K562 (cell line): ENCODE measurements at regions not wholly inside any gene's neighbourhood (a gene's known extent, or its start where the extent isn't known, plus 50 kb on each side); places are given as distances from the start of the nearest gene placed in this dataset.

Source experiments
- BACH1 ChIP-seq: fragments of 200-800 bp; sonication (Bioruptor generic); IDR thresholded peaks from 2 replicates; pipeline ENCODE4 v1.6.1; 2016; ENCODE audit warnings: missing genetic modification characterization, missing compliant biosample characterization
- BRF2 ChIP-seq: IDR thresholded peaks from 3 replicates; pipeline ENCODE4 v1.6.1; 2011; ENCODE audit warnings: borderline replicate concordance, mild to moderate bottlenecking; ENCODE audit not compliant: insufficient read length, insufficient read depth
- CBFB ChIP-seq: sonication (generic); formaldehyde crosslinking; IDR thresholded peaks from 2 replicates; pipeline ENCODE4 v1.4.0; 2020; ENCODE audit warnings: mild to moderate bottlenecking, missing genetic modification reagents
- CCNT2 ChIP-seq: IDR thresholded peaks from 2 replicates; pipeline ENCODE4 v1.6.1; 2011; ENCODE audit warnings: borderline replicate concordance, low read depth, mild to moderate bottlenecking, moderate library complexity, mixed read lengths, low read length; ENCODE audit not compliant: insufficient read length; ENCODE audit errors: extremely low read depth
- CREM ChIP-seq: IDR thresholded peaks from 2 replicates; pipeline ENCODE4 v1.6.1; 2014; ENCODE audit warnings: antibody characterized with exemption, low read depth
- CTBP1 ChIP-seq: fragments of 450-650 bp; IDR thresholded peaks from 2 replicates; pipeline ENCODE4 v1.6.1; 2016; ENCODE audit warnings: borderline replicate concordance
- GATAD2A ChIP-seq: fragments of 450-650 bp; IDR thresholded peaks from 2 replicates; pipeline ENCODE4 v1.6.1; 2017
- HLTF ChIP-seq: fragments of 450-650 bp; IDR thresholded peaks from 2 replicates; pipeline ENCODE4 v1.6.1; 2016
- JUN ChIP-seq, 2 experiments: sonication (generic) in 1 of 2; formaldehyde crosslinking in 1 of 2; IDR thresholded peaks; 2 replicates each; pipeline versions ENCODE4 v1.6.1 to v1.8.0; 2012 to 2022; ENCODE audit warnings: borderline replicate concordance in 2 of 2, mild to moderate bottlenecking in 2 of 2, improper control_type of control experiment in 1 of 2, low read depth in 1 of 2, low read length in 1 of 2, missing genetic modification reagents in 1 of 2
- JUND ChIP-seq, 2 experiments: IDR thresholded peaks; 2 replicates in 1 of 2; 3 replicates in 1 of 2; pipeline ENCODE4 v1.6.1; 2011; ENCODE audit warnings: borderline replicate concordance in 2 of 2, low read depth in 2 of 2, low read length in 2 of 2, improper control_type of control experiment in 1 of 2, missing biosample characterization in 1 of 2, missing genetic modification characterization in 1 of 2, missing genetic modification reagents in 1 of 2
- KLF6 ChIP-seq: fragments of 250-450 bp; sonication (Bioruptor Pico); IDR thresholded peaks from 2 replicates; pipeline ENCODE4 v1.4.0; 2020; ENCODE audit warnings: mild to moderate bottlenecking, moderate library complexity, borderline replicate concordance
- MAZ ChIP-seq, 2 experiments: fragments of 450-650 bp in 1 of 2; sonication (generic) in 1 of 2; formaldehyde crosslinking; IDR thresholded peaks in 1 of 2; conservative IDR thresholded peaks in 1 of 2; 2 replicates each; pipeline versions ENCODE4 v1.4.0 to v1.5.0; 2020; ENCODE audit warnings: mild to moderate bottlenecking in 1 of 2, missing genetic modification reagents in 1 of 2
- MCM7 ChIP-seq, 2 experiments: fragments of 450-650 bp; IDR thresholded peaks; 2 replicates each; pipeline ENCODE4 v1.6.1; 2016 to 2018
- NR2C2 ChIP-seq, 2 experiments: fragments of 200-800 bp in 1 of 2; sonication (Bioruptor generic) in 1 of 2; sonication (generic) in 1 of 2; formaldehyde crosslinking in 1 of 2; IDR thresholded peaks; 2 replicates each; pipeline versions ENCODE4 v1.6.1 to v1.8.0; 2016 to 2022; ENCODE audit warnings: mild to moderate bottlenecking in 1 of 2, missing compliant biosample characterization in 1 of 2, missing genetic modification characterization in 1 of 2, missing genetic modification reagents in 1 of 2
- RFX1 ChIP-seq: fragments of 450-650 bp; IDR thresholded peaks from 2 replicates; pipeline ENCODE4 v1.6.1; 2016; ENCODE audit warnings: mild to moderate bottlenecking, moderate library complexity
- RUNX1 ChIP-seq: sonication (generic); IDR thresholded peaks from 2 replicates; pipeline ENCODE4 v1.6.1; 2016; ENCODE audit warnings: antibody characterized with exemption, low read depth
- SMAD2 ChIP-seq: fragments of 150-350 bp; IDR thresholded peaks from 2 replicates; pipeline ENCODE4 v1.6.1; 2014; ENCODE audit warnings: low read depth, mild to moderate bottlenecking, low read length
- SMAD4 ChIP-seq: fragments of 250-450 bp; sonication (Bioruptor Pico); conservative IDR thresholded peaks from 2 replicates; pipeline ENCODE4 v1.8.0; 2021; ENCODE audit warnings: inconsistent platforms, mild to moderate bottlenecking, moderate library complexity
- SMARCE1 ChIP-seq: fragments of 450-650 bp; IDR thresholded peaks from 2 replicates; pipeline ENCODE4 v1.7.1; 2016; ENCODE audit warnings: mild to moderate bottlenecking
- TARDBP ChIP-seq: fragments of 450-650 bp; IDR thresholded peaks from 2 replicates; pipeline ENCODE4 v1.6.1; 2016
- TBL1XR1 ChIP-seq, 2 experiments: IDR thresholded peaks; 2 replicates each; pipeline ENCODE4 v1.6.1; 2012; ENCODE audit warnings: improper control_type of control experiment in 2 of 2, low read length in 2 of 2, mild to moderate bottlenecking in 1 of 2
- TEAD2 ChIP-seq: fragments of 450-650 bp; IDR thresholded peaks from 2 replicates; pipeline ENCODE4 v1.6.1; 2016; ENCODE audit warnings: missing genetic modification characterization, control low read depth, missing compliant biosample characterization
- VEZF1 ChIP-seq: fragments of 200-800 bp; sonication (Bioruptor generic); IDR thresholded peaks from 2 replicates; pipeline ENCODE4 v1.6.1; 2017; ENCODE audit warnings: missing genetic modification characterization, missing compliant biosample characterization
- ZNF41 ChIP-seq: fragments of 250-450 bp; sonication (Bioruptor Pico); conservative IDR thresholded peaks from 2 replicates; pipeline ENCODE4 v1.4.0; 2020; ENCODE audit warnings: mild to moderate bottlenecking
- ZNF444 ChIP-seq: fragments of 250-450 bp; sonication (Bioruptor Pico); IDR thresholded peaks from 2 replicates; pipeline ENCODE4 v1.4.0; 2020; ENCODE audit warnings: mild to moderate bottlenecking, moderate library complexity
- ZNF586 ChIP-seq: fragments of 450-650 bp; formaldehyde crosslinking; conservative IDR thresholded peaks from 2 replicates; pipeline ENCODE4 v1.4.0; 2020; ENCODE audit warnings: mild to moderate bottlenecking, moderate library complexity
- ZNF589 ChIP-seq: fragments of 200-800 bp; sonication (Bioruptor generic); IDR thresholded peaks from 2 replicates; pipeline ENCODE4 v1.6.1; 2016; ENCODE audit warnings: low read depth, missing genetic modification characterization, missing compliant biosample characterization

- TF ChIP-seq GATAD2A (no peak), ZNF41 (CRISPR knock-in tag) (0 out of 2 replicates have a peak, but pooled peaks have one; percentile 14), JUN (IDR thresholded peaks at IDR 0.05; ENCODE audit: borderline replicate concordance, low read depth, low read length) (peak; percentile 90), JUN (CRISPR knock-in tag; IDR thresholded peaks at IDR 0.05; ENCODE audit: borderline replicate concordance) (no peak), RFX1 (no peak), KLF6 (CRISPR knock-in tag) (no peak), SMARCE1 (peak; percentile 93), TARDBP (no peak), MAZ (CRISPR knock-in tag; conservative IDR thresholded peaks at IDR 0.05 in 1 of 2, IDR thresholded peaks at IDR 0.05 in 1 of 2) (peak in 1 of 2 experiments; percentile 78; a peak in 2 of 4 replicates), SMAD2 (no peak), HLTF (no peak), TBL1XR1 (IDR thresholded peaks at IDR 0.05; ENCODE audit: low read length in 2 of 2) (peak in 1 of 2 experiments; percentile 50; a peak in 1 of 4 replicates), VEZF1 (CRISPR knock-in tag) (peak; percentile 47; the same call in 1 of the 2 replicates), BRF2 (no peak), ZNF586 (CRISPR knock-in tag) (no peak), SMAD4 (CRISPR knock-in tag) (peak; percentile 84), RUNX1 (peak; percentile 82; the same call in 1 of the 2 replicates), MCM7 (IDR thresholded peaks at IDR 0.05) (no peak), CCNT2 (peak; percentile 88), CBFB (CRISPR knock-in tag) (peak; percentile 89), CREM (peak; percentile 60; the same call in 1 of the 2 replicates), TEAD2 (tag) (no peak), ZNF589 (CRISPR knock-in tag) (0 out of 2 replicates have a peak, but pooled peaks have one; percentile 45), NR2C2 (CRISPR knock-in tag; IDR thresholded peaks at IDR 0.05) (no peak), NR2C2 (tag; IDR thresholded peaks at IDR 0.05) (peak; percentile 95), JUND (IDR thresholded peaks at IDR 0.05; ENCODE audit: borderline replicate concordance, low read depth, low read length) (peak; percentile 98), JUND (tag; IDR thresholded peaks at IDR 0.05; ENCODE audit: borderline replicate concordance, low read depth, low read length) (peak; percentile 97; the same call in 2 of the 3 replicates), CTBP1 (peak; percentile 87; the same call in 1 of the 2 replicates), BACH1 (tag) (peak; percentile 85), ZNF444 (CRISPR knock-in tag) (no peak)
Observed at GRCh38 chr2:15730545-15731212, 139.0 kb downstream of the DDX1 start (continued).
